Ishikawa (cell line): ENCODE measurements at regions not wholly inside any gene's neighbourhood (a gene's known extent, or its start where the extent isn't known, plus 50 kb on each side); places are given as distances from the start of the nearest gene placed in this dataset.

Experiments used
- CEBPB ChIP-seq: IDR thresholded peaks from 2 replicates; pipeline ENCODE4 v1.6.1; 2012
- CREB1 ChIP-seq: IDR thresholded peaks from 2 replicates; pipeline ENCODE4 v1.6.1; 2012; ENCODE audit warnings: low read depth
- EGR1 ChIP-seq: IDR thresholded peaks from 2 replicates; pipeline ENCODE4 v1.6.1; 2012
- EP300 ChIP-seq: IDR thresholded peaks from 2 replicates; pipeline ENCODE4 v1.6.1; 2012; ENCODE audit warnings: borderline replicate concordance
- FOXM1 ChIP-seq: IDR thresholded peaks from 2 replicates; pipeline ENCODE4 v1.6.1; 2012; ENCODE audit warnings: low read depth, borderline replicate concordance
- MAX ChIP-seq: IDR thresholded peaks from 2 replicates; pipeline ENCODE4 v1.6.1; 2012
- NFIC ChIP-seq: IDR thresholded peaks from 2 replicates; pipeline ENCODE4 v1.6.1; 2012
- RAD21 ChIP-seq: IDR thresholded peaks from 2 replicates; pipeline ENCODE4 v1.6.1; 2012; ENCODE audit warnings: low read depth
- REST ChIP-seq: IDR thresholded peaks from 2 replicates; pipeline ENCODE4 v1.6.1; 2012; ENCODE audit warnings: low read depth, mild to moderate bottlenecking
- TAF1 ChIP-seq: IDR thresholded peaks from 2 replicates; pipeline ENCODE4 v1.6.1; 2012; ENCODE audit warnings: low read depth, mild to moderate bottlenecking
- TCF12 ChIP-seq: IDR thresholded peaks from 2 replicates; pipeline ENCODE4 v1.6.1; 2012; ENCODE audit warnings: low read depth
- TEAD4 ChIP-seq: IDR thresholded peaks from 2 replicates; pipeline ENCODE4 v1.6.1; 2012
- USF1 ChIP-seq: IDR thresholded peaks from 2 replicates; pipeline ENCODE4 v1.6.1; 2012
- YY1 ChIP-seq: IDR thresholded peaks from 2 replicates; pipeline ENCODE4 v1.6.1; 2012; ENCODE audit warnings: low read depth
- ZBTB7A ChIP-seq: IDR thresholded peaks from 2 replicates; pipeline ENCODE4 v1.6.1; 2012; ENCODE audit warnings: low read depth

- TF ChIP-seq TCF12 (no peak), REST (no peak), YY1 (no peak), ZBTB7A (no peak), TAF1 (no peak), USF1 (no peak), CREB1 (no peak), FOXM1 (no peak)
Measured at GRCh38 chr17:13086142-13086769, 68.4 kb upstream of the ELAC2 start.

- TF ChIP-seq TAF1, result no peak
- no peak for TF ChIP-seq EGR1
- no peak for TF ChIP-seq EP300
- TF ChIP-seq CEBPB, result no peak
- TF ChIP-seq REST, result no peak
- TF ChIP-seq RAD21, result no peak
- no peak for TF ChIP-seq USF1
- no peak for TF ChIP-seq TEAD4
- TF ChIP-seq FOXM1, result no peak
- TF ChIP-seq MAX, result no peak
Measured at GRCh38 chr17:13085578-13085977, 67.8 kb upstream of the ELAC2 start.

GRCh38 chr17:13084420-13084819, 66.6 kb upstream of the ELAC2 start:
- TF ChIP-seq EGR1, result no peak

GRCh38 chr17:13078591-13079385, 61.0 kb upstream of the ELAC2 start:
- TF ChIP-seq NFIC (no peak), EP300 (no peak), TCF12 (no peak), CREB1 (no peak), FOXM1 (no peak), CEBPB (no peak), REST (no peak), TAF1 (no peak), ZBTB7A (no peak)

- TF ChIP-seq FOXM1 (no peak), TCF12 (no peak), EGR1 (no peak), MAX (no peak), REST (no peak), YY1 (no peak), NFIC (no peak), ZBTB7A (no peak), EP300 (no peak), RAD21 (no peak), USF1 (no peak), TEAD4 (no peak), CEBPB (no peak), TAF1 (no peak), CREB1 (no peak)
Measured at GRCh38 chr17:13076905-13077304, 59.1 kb upstream of the ELAC2 start.
